Smooth muscle cell (in vitro differentiated cells): ENCODE measurements at regions not wholly inside any gene's neighbourhood (a gene's known extent, or its start where the extent isn't known, plus 50 kb on each side); places are given as distances from the start of the nearest gene placed in this dataset.

Experiments used
- DNase-seq: peaks from one replicate; lab custom pipeline; 2025; ENCODE audit not compliant: unreplicated experiment; lab: John Stamatoyannopoulos, UW
- H2AFZ ChIP-seq: fragments of 200-600 bp; sonication (generic); 2 replicates; pipeline ENCODE4 v1.6.0; 2016; ENCODE audit warnings: antibody characterized with exemption, low read depth, mild to moderate bottlenecking
- H3F3A ChIP-seq: fragments of 200-600 bp; sonication (generic); 2 replicates; pipeline ENCODE4 v1.6.0; 2017; ENCODE audit warnings: antibody characterized with exemption, low read depth
- H3K27ac ChIP-seq: fragments of 200-600 bp; sonication (generic); 2 replicates; pipeline ENCODE4 v1.5.1; 2016; ENCODE audit warnings: low read depth, mild to moderate bottlenecking
- H3K27me3 ChIP-seq: fragments of 200-600 bp; sonication (generic); 2 replicates; pipeline ENCODE4 v1.6.1; 2016; ENCODE audit warnings: low read depth, mild to moderate bottlenecking
- H3K36me3 ChIP-seq: fragments of 200-600 bp; sonication (generic); 2 replicates; pipeline ENCODE4 v1.5.1; 2016; ENCODE audit warnings: low read depth
- H3K4me1 ChIP-seq: fragments of 200-600 bp; sonication (generic); 2 replicates; pipeline ENCODE4 v1.5.1; 2016; ENCODE audit warnings: low read depth
- H3K4me2 ChIP-seq: fragments of 200-600 bp; sonication (generic); 2 replicates; pipeline ENCODE4 v1.6.0; 2016; ENCODE audit warnings: mild to moderate bottlenecking
- H3K4me3 ChIP-seq: fragments of 200-600 bp; sonication (generic); 2 replicates; pipeline ENCODE4 v1.5.1; 2016; ENCODE audit warnings: mild to moderate bottlenecking
- H3K79me2 ChIP-seq: fragments of 200-600 bp; sonication (generic); 2 replicates; pipeline ENCODE4 v1.6.0; 2016; ENCODE audit warnings: low read depth, mild to moderate bottlenecking
- H3K9ac ChIP-seq: fragments of 200-600 bp; sonication (generic); 2 replicates; pipeline ENCODE4 v1.6.0; 2016; ENCODE audit warnings: low read depth
- H3K9me3 ChIP-seq: fragments of 200-600 bp; sonication (generic); replicated peaks from 2 replicates; pipeline ENCODE4 v1.5.1; 2016; ENCODE audit warnings: low read depth
- H4K20me1 ChIP-seq: fragments of 200-600 bp; sonication (generic); 2 replicates; pipeline ENCODE4 v1.6.0; 2016; ENCODE audit warnings: low read depth
- CTCF ChIP-seq: fragments of 200-600 bp; sonication (generic); IDR thresholded peaks from 2 replicates; pipeline ENCODE4 v1.5.1; 2017; ENCODE audit warnings: borderline replicate concordance, mild to moderate bottlenecking, antibody characterized with exemption; ENCODE audit not compliant: insufficient read depth, poor library complexity, severe bottlenecking
- WGBS: methylation state at CpG from one replicate; pipeline ENCODE4 v1.1.7; 2016; ENCODE audit warnings: low lambda C conversion rate; 5-methylcytosine and 5-hydroxymethylcytosine counted together

DNA sequence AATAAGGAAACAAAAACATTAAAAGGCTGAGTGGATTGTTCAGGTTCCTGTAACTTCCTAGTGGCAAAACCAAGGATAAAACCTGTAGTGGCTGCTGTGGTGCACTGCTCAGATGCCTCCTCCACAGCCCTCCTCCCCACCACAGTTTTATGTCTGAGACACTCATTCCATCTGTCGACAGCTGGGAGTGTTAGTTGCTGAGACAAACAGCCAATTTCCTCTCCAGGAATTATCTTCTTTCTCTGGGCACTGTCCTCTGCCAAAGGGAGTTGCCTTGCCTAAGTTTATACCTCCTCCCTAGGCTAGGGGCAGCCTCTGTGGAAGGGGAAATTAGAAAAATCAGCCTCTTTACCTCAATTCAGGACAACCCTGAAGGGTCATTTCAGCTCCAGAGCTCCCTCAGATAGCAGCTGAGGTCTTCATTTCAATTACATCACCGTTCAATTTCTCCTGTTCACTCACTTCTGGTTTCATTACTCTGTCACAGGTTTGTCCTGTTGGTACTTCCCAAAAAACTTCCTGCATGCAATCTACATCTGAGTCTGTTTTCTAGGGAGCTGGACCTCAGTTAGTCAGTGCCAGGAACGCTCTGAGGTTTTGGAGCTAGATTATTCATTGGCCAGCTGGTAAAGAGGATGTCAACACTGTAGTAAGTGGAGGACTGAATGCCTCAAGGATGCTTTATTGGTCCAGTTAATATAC is 74.9 kb upstream of the ATP2B1 start:
- Histone ChIP-seq H3K4me2 (peak overlapping the region; percentile 32), H3K4me1 (no peaks in the 10 kb centered on the region), H3K4me3 (no peak overlapping the region), H2AFZ (no peak overlapping the region), H3K9ac (no peak overlapping the region), H3K27ac (no peak overlapping the region), H3F3A (peaks cover 4% of the 10 kb centered on the region), H3K79me2 (no peaks in the 10 kb centered on the region), H4K20me1 (no peaks in the 10 kb centered on the region), H3K27me3 (no peaks in the 10 kb centered on the region), H3K9me3 (no peaks in the 10 kb centered on the region), H3K36me3 (no peaks in the 10 kb centered on the region)
- no peak for TF ChIP-seq CTCF
- DNase-seq = no peak
- WGBS = 38% methylated on average over 3 of the region's 3 CpGs

DNA sequence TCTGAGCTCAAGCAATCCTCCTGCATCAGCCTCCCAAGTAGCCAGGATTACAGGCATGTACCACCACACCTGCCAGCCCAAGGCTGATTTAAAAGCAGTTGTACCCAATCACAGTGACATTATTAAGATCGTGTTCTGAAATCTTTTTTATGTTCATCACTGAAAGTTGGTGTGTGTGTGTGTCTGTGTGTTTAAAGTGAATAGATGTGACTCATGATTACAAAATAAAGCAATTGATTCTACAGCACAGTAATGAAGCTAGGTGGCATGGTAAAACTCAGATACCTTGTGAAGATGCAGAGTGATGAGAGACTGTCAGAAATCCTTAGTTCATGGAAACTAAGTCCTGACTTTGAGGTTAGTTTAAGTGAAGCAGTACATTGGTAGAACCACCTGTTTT is 74.2 kb upstream of the ATP2B1 start:
- Histone ChIP-seq H3K4me3 (no peak overlapping the region), H2AFZ (no peak overlapping the region), H3K4me2 (no peak overlapping the region), H3K4me1 (no peaks in the 10 kb centered on the region), H3K79me2 (no peaks in the 10 kb centered on the region), H3F3A (peaks cover 4% of the 10 kb centered on the region), H3K36me3 (no peaks in the 10 kb centered on the region), H3K27me3 (no peaks in the 10 kb centered on the region), H3K9me3 (no peaks in the 10 kb centered on the region), H3K9ac (no peak overlapping the region), H3K27ac (no peak overlapping the region), H4K20me1 (no peaks in the 10 kb centered on the region)
- 96% methylated on average over 1 of the region's 1 CpG for WGBS
- DNase-seq = no peak
- no peak for TF ChIP-seq CTCF

DNA sequence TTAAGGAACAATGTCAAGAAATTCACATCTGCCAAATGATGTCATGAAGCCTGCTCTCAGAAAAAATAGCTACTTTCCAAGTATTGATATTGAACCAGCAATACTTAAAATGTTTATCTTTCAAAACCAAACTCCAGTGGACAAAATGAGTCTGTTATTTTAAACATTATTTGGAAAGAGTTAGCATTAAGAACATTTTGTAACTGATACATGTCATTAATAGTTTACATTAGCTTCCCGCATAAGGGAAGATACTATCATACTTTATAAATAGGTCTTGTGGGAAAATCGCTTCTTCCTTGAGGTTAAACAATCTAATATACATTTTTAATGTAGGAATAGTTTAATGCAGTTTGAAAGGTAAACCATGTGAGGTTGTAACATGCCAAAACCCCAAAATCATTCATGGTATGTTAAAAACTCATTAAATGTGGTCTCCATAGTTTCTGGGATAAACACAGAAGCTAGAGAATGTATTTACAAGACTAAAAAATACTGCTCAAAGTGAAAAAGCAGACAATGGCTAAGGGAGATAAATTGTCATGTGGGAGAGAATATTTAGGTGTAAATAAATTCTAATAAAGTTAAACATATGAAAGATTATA is 73.4 kb upstream of the ATP2B1 start:
- Histone ChIP-seq H4K20me1 (no peaks in the 10 kb centered on the region), H3K4me3 (no peak overlapping the region), H2AFZ (no peak overlapping the region), H3F3A (peaks cover 4% of the 10 kb centered on the region), H3K4me2 (no peak overlapping the region), H3K9me3 (no peaks in the 10 kb centered on the region), H3K4me1 (no peaks in the 10 kb centered on the region), H3K27me3 (no peaks in the 10 kb centered on the region), H3K9ac (no peak overlapping the region), H3K36me3 (no peaks in the 10 kb centered on the region), H3K79me2 (no peaks in the 10 kb centered on the region), H3K27ac (no peak overlapping the region)
- no peak for TF ChIP-seq CTCF
- DNase-seq = no peak
- 82% methylated on average over 2 of the region's 2 CpGs for WGBS

DNA sequence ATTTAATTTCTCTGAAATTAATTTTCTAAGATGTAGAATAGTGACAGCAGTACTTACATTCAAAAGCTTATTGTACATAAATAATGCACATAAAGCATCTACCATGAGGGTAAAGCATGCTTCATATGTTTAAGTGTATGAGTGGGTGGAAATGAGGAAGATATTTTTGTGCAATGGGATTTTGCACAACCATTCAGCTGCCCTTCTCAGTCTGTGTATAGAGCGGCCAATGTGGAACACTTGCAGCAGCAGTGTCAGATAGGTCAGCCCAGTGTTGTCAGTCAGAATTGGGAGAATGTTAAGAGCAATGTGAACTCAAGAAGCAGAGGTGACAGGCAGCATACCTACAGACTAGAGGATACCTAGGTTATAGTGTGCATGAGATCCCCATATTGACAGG is 72.5 kb upstream of the ATP2B1 start:
- H3F3A ChIP-seq = peaks cover 4% of the 10 kb centered on the region
- H4K20me1 ChIP-seq = no peaks in the 10 kb centered on the region
- no peak overlapping the region for H3K4me3 ChIP-seq
- no peaks in the 10 kb centered on the region for H3K4me1 ChIP-seq
- no peak overlapping the region for H3K27ac ChIP-seq
- H3K79me2 ChIP-seq = no peaks in the 10 kb centered on the region
- no peak overlapping the region for H2AFZ ChIP-seq
- no peaks in the 10 kb centered on the region for H3K9me3 ChIP-seq
- WGBS = 89% methylated on average over 1 of the region's 1 CpG
- no peaks in the 10 kb centered on the region for H3K27me3 ChIP-seq
- no peaks in the 10 kb centered on the region for H3K36me3 ChIP-seq
- H3K4me2 ChIP-seq = no peak overlapping the region
- no peak overlapping the region for H3K9ac ChIP-seq
- TF ChIP-seq CTCF = no peak
- no peak for DNase-seq
